ENCODE measurements at regions not wholly inside any gene's neighbourhood (a gene's known extent, or its start where the extent isn't known, plus 50 kb on each side); places are given as distances from the start of the nearest gene placed in this dataset.

- Mint-ChIP-seq H3K36me3 (ENCODE audit: insufficient read depth, unreplicated experiment) (no peaks in the 10 kb centered on the region), H3K4me3 (ENCODE audit: unreplicated experiment) (no peak overlapping the region), H3K27me3 (ENCODE audit: insufficient read depth, unreplicated experiment) (peaks cover 5% of the 10 kb centered on the region), H3K27ac (ENCODE audit: unreplicated experiment) (no peak overlapping the region), H3K9me3 (ENCODE audit: unreplicated experiment) (no peaks in the 10 kb centered on the region), H3K4me1 (ENCODE audit: low read depth, unreplicated experiment) (no peaks in the 10 kb centered on the region)
- no peak for DNase-seq
- ChIA-PET POLR2A (no interaction called here), CTCF (no interaction called here)
- intact Hi-C loops (cut with micrococcal nuclease; ENCODE audit: unreplicated experiment): no loop called here
- no peaks in the 10 kb centered on the region for H3K9me3 ChIP-seq
- H3K36me3 ChIP-seq (ENCODE audit: control insufficient read depth, insufficient read depth, low read length): no peaks in the 10 kb centered on the region
- H3K4me1 ChIP-seq: no peaks in the 10 kb centered on the region
- no peak overlapping the region for H3K4me3 ChIP-seq (ENCODE audit: low read depth, low read length)
- no peak for TF ChIP-seq CTCF (IDR thresholded peaks at IDR 0.05; ENCODE audit: insufficient read depth in 1 of 2, low read depth in 1 of 2, low read length in 1 of 2, severe bottlenecking in 1 of 2, unreplicated experiment in 1 of 2)
- BruUV-seq (replicated peaks): no TSS peak
- no peaks in the 10 kb centered on the region for H3K27me3 ChIP-seq (replicated peaks; ENCODE audit: control insufficient read depth, insufficient read depth, low read length)
Measured at GRCh38 chr14:98466807-98467206, 805.2 kb downstream of the BCL11B start.

GRCh38 chr14:98470663-98471062, 801.3 kb downstream of the BCL11B start:
- no peaks in the 10 kb centered on the region for H3K9me3 ChIP-seq
- BruUV-seq (replicated peaks): no TSS peak
- POLR2A ChIA-PET: no interaction called here

DNA sequence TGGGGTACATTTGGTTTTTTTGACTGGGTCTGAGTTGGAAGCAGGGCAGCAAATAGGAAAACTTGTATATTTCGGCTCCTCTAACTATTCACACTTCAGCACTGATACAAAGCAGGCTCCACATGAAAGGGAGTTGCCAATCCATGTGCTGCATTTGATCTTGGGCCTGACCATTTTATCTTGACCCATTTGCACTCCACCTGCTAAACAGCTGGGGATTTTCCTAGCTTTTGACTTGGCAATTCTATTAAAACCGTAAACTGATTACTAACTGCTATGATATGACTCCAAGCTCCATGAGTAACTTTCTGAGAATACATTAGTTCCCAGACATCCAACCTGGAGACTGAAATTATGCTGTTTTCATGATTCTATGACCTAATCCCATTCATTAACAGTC, 797.1 kb downstream of the BCL11B start:
- no peaks in the 10 kb centered on the region for H3K9me3 Mint-ChIP-seq (ENCODE audit: unreplicated experiment)

More at GRCh38 chr14:98470663-98471062, 801.3 kb downstream of the BCL11B start:
- Histone ChIP-seq H3K4me1 (no peaks in the 10 kb centered on the region), H3K4me3 (ENCODE audit: low read depth, low read length) (no peak overlapping the region), H3K36me3 (ENCODE audit: control insufficient read depth, insufficient read depth, low read length) (no peaks in the 10 kb centered on the region), H3K27me3 (replicated peaks; ENCODE audit: control insufficient read depth, insufficient read depth, low read length) (no peaks in the 10 kb centered on the region)
- Mint-ChIP-seq H3K27ac (ENCODE audit: unreplicated experiment) (no peak overlapping the region), H3K36me3 (ENCODE audit: insufficient read depth, unreplicated experiment) (no peaks in the 10 kb centered on the region), H3K4me3 (ENCODE audit: unreplicated experiment) (no peak overlapping the region), H3K9me3 (ENCODE audit: unreplicated experiment) (no peaks in the 10 kb centered on the region), H3K4me1 (ENCODE audit: low read depth, unreplicated experiment) (no peaks in the 10 kb centered on the region), H3K27me3 (ENCODE audit: insufficient read depth, unreplicated experiment) (peaks cover 7% of the 10 kb centered on the region)
- no peak for TF ChIP-seq CTCF (IDR thresholded peaks at IDR 0.05; ENCODE audit: insufficient read depth in 1 of 2, low read depth in 1 of 2, low read length in 1 of 2, severe bottlenecking in 1 of 2, unreplicated experiment in 1 of 2)
- CTCF ChIA-PET: no interaction called here
- no peak for DNase-seq
- intact Hi-C loops (cut with micrococcal nuclease; ENCODE audit: unreplicated experiment): no loop called here

More for the DNA sequence above, 797.1 kb downstream of the BCL11B start:
- H3K27me3 ChIP-seq (replicated peaks; ENCODE audit: control insufficient read depth, insufficient read depth, low read length): no peaks in the 10 kb centered on the region
- CTCF ChIA-PET: no interaction called here
- no peak overlapping the region for H3K27ac Mint-ChIP-seq (ENCODE audit: unreplicated experiment)
- TF ChIP-seq CTCF (IDR thresholded peaks at IDR 0.05; ENCODE audit: insufficient read depth in 1 of 2, low read depth in 1 of 2, low read length in 1 of 2, severe bottlenecking in 1 of 2, unreplicated experiment in 1 of 2): no peak
- no peaks in the 10 kb centered on the region for H3K36me3 ChIP-seq (ENCODE audit: control insufficient read depth, insufficient read depth, low read length)
- no peaks in the 10 kb centered on the region for H3K9me3 ChIP-seq
- no peak for DNase-seq
- no peak overlapping the region for H3K4me3 ChIP-seq (ENCODE audit: low read depth, low read length)
- intact Hi-C loops (cut with micrococcal nuclease; ENCODE audit: unreplicated experiment): no loop called here
- POLR2A ChIA-PET: no interaction called here
- no peaks in the 10 kb centered on the region for H3K4me1 ChIP-seq
- H3K27me3 Mint-ChIP-seq (ENCODE audit: insufficient read depth, unreplicated experiment): peaks cover 5% of the 10 kb centered on the region
- H3K36me3 Mint-ChIP-seq (ENCODE audit: insufficient read depth, unreplicated experiment): no peaks in the 10 kb centered on the region
- H3K4me3 Mint-ChIP-seq (ENCODE audit: unreplicated experiment): no peak overlapping the region
- H3K4me1 Mint-ChIP-seq (ENCODE audit: low read depth, unreplicated experiment): no peaks in the 10 kb centered on the region
- BruUV-seq (replicated peaks): no TSS peak

Data from Caco-2 (cell line).